HG03565 (cell line): ENCODE measurements at regions not wholly inside any gene's neighbourhood (a gene's known extent, or its start where the extent isn't known, plus 50 kb on each side); places are given as distances from the start of the nearest gene placed in this dataset.

Experiments
- ATAC-seq: cut with Tn5 transposase; IDR thresholded peaks from one replicate; pipeline ENCODE4 v1.9.1; 2021; ENCODE audit warnings: mild to moderate bottlenecking, moderate library complexity; ENCODE audit not compliant: unreplicated experiment

DNA sequence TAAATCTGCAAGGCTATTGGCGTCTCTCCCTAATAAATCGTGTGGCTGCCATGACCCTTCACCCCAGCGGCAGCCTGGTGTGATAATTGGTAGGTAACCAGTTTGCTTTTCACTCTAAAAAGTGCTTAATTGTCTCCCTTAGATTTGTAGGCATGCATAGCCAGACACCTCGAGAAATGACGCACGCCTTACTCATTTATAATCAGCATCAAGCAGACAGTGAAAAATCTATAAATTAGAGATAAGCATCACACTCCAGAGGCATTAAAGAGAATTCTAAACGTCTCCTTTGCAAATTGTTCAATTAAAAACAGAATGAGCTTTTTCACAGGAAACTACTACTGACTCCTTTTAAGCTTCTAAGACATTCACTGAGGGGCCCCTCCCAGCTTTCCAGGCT lies 110.2 kb upstream of the RPS6KA2 start:
- no peak for ATAC-seq

- ATAC-seq = no peak
Measured at GRCh38 chr6:166736634-166737033, 109.6 kb upstream of the RPS6KA2 start.

GRCh38 chr6:166733900-166734299 lies 106.8 kb upstream of the RPS6KA2 start:
- ATAC-seq = no peak

- ATAC-seq = no peak
Measured at GRCh38 chr6:166729658-166730057, 102.6 kb upstream of the RPS6KA2 start.

GRCh38 chr6:166728884-166729530 lies 102.0 kb upstream of the RPS6KA2 start:
- ATAC-seq = no peak

GRCh38 chr6:166726201-166726600 lies 99.2 kb upstream of the RPS6KA2 start:
- no peak for ATAC-seq

GRCh38 chr6:166725571-166725970 lies 98.5 kb upstream of the RPS6KA2 start:
- no peak for ATAC-seq

DNA sequence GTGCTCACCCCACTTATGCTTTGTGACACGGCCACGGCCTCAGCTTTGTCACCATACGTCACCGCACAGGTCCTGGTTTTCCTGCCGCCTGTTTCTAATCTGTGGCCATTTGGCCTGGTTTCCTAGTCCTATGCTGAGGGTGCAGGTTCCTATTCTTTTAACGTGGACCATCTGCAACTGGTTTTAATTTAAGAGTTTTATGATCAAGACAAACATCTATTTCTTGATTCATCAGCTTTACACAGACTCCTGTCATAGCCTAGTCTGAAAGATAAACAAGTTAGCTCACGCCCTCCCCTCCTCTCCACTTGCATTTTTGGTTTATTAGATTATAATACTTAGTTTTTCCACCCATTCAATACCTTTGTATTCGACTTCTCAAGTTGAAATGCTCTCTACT lies 97.5 kb upstream of the RPS6KA2 start:
- no peak for ATAC-seq

DNA sequence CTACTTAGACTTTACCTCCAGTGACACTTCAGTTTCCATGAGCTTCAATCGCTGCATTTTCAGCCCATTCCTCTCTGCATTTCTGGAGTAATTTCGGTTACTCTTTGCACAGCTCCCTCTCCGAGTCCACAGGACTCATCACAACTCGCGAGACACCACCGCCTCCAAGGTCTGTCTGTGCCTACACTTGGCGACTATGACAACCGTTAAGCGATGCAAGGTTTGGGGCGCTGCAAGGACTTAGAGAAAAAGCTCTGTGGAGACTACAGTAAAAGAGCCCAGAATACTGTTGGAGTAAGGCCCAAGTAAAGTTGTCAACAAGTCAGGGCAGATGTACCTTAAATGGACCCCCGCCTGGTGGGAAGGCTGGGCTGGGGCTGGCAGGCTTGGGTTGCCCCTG lies 95.7 kb upstream of the RPS6KA2 start:
- ATAC-seq = no peak

- no peak for ATAC-seq
Measured at GRCh38 chr6:166721576-166721975, 94.5 kb upstream of the RPS6KA2 start.

DNA sequence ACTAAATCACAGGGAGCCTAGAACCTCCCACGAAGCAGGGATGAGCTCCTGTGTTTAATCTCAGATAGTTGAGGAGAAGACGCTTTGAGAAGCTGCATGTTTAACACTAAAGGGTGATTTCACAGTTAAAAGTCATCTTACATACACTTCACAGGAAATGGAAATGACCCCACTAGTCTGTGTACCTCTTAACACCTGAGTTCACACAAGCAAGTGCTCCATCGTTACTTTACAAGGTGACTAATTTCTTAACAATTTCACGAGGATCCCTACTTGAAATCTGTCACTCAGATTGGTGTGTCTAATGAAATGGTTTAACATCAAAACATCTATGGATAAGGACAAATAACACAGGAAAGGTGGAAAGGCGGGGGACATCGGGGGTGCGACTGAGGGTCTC lies 93.8 kb upstream of the RPS6KA2 start:
- ATAC-seq = no peak

- no peak for ATAC-seq
Measured at GRCh38 chr6:166719019-166719418, 92.0 kb upstream of the RPS6KA2 start.

DNA sequence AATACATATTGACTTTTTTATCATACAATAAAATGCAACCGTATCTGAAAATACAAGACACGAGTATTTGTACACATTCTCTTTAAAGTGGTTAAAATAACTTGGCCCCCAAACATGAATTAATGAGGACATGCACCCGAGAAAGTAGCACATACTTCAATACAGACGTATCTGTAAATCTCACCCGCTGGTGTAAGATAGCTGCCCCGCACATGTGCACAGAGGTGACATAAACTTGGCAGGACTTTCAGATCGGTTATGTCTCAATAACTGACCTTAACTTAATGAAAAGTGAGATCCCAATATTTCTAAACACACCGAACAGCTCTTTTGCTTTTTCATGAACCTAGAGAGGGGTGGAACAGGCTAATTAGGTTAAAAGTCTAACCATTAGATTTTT lies 91.5 kb upstream of the RPS6KA2 start:
- no peak for ATAC-seq

GRCh38 chr6:166716910-166717617 lies 90.0 kb upstream of the RPS6KA2 start:
- no peak for ATAC-seq

GRCh38 chr6:166715992-166716391 lies 88.9 kb upstream of the RPS6KA2 start:
- no peak for ATAC-seq

DNA sequence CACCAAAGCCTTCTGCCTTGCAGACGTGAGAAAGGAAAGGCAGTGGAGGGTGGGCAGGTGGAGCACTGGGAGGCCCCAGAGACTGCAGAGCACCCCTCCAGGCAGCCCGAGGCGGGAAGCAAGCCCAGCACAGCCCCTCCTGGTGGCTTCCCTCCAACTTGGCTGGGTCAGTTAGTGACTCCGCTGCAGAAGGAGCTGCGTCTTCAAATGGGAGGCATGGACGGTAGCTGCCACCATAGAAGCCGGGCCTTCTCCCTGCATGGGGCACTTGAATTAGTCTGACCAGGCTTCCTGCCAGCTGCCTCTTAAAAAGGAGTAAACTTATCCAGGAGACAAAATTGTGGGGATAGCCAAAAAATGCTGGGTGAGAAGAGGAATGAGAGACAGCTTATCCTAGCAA lies 88.0 kb upstream of the RPS6KA2 start:
- no peak for ATAC-seq

DNA sequence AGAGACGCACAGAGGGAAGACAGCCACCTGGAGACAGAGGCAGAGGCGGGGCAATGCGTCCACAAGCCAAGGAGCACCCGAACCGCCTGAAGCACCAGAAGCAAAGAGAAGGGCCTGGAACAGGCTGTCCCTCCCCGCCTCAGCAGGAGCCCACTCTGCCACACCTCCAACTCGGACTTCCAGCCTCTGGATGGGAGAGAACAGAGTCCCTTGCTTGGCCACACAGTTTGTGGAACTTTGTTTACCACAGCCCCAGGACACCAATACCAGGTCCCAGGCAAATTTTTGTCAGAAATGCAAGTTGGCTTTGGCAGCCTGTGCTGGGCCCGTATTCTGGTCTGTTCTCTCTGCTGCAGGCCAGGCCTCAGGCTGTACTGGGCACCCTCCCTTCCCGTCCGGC lies 87.5 kb upstream of the RPS6KA2 start:
- ATAC-seq = no peak

DNA sequence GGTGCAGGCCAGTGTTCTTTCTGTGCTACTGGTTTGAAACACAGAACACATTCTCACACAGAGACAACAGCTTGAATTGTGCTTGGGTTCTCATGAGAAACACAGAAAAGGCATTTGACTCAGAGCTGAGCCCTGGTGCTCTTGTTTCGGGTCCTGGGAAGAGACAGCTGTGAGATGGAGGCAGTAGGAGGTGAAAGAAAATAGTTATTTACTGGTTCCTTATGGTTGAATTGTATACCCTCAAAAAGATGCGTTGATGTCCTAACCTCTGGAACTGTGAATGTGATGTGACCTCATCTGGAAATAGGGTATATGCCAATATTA lies 87.1 kb upstream of the RPS6KA2 start:
- ATAC-seq = no peak

- no peak for ATAC-seq
Measured at GRCh38 chr6:166713434-166714186, 86.6 kb upstream of the RPS6KA2 start.

- no peak for ATAC-seq
Measured at GRCh38 chr6:166712286-166713228, 85.5 kb upstream of the RPS6KA2 start.

- ATAC-seq = no peak
Measured at GRCh38 chr6:166710084-166710483, 83.0 kb upstream of the RPS6KA2 start.
